SK-N-MC (cell line): ENCODE measurements at regions not wholly inside any gene's neighbourhood (a gene's known extent, or its start where the extent isn't known, plus 50 kb on each side); places are given as distances from the start of the nearest gene placed in this dataset.

Experiments
- EZH2 ChIP-seq: fragments of 200-600 bp; sonication (generic); IDR thresholded peaks from one replicate; pipeline ENCODE4 v1.6.1; 2017; ENCODE audit warnings: antibody characterized with exemption
- POLR2AphosphoS5 ChIP-seq: IDR thresholded peaks from 2 replicates; pipeline ENCODE4 v1.6.1; 2012; ENCODE audit warnings: mild to moderate bottlenecking, low read depth, low read length, borderline replicate concordance

- TF ChIP-seq POLR2AphosphoS5 (no peak), EZH2 (no peak)
These were observed 98.0 kb upstream of the SLC44A3 start for GRCh38 chr1:94722181-94722580.
